ENCODE measurements at regions not wholly inside any gene's neighbourhood (a gene's known extent, or its start where the extent isn't known, plus 50 kb on each side); places are given as distances from the start of the nearest gene placed in this dataset.
"Not testable (repeated sequence)": the region's sequence is repeated elsewhere in the genome, so short reads cannot be mapped to it uniquely, and the experiment has no call there.

DNA sequence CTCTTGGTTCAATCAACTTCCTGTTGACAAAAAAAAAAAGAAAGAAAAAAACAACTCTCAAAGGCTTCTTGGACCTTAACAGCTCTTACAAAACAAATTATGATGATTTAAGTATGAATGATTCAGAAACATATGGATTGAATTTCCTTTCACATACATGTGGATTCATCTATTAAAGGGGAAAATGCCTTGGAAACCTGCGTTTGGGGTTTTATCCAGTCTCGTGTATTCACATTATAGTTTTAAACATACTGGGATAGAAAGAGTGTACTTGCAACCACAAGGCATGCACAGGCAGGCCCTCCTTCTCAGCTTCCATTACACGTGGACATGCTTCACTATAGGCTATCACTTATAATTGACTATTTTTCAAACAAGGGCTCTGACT, 286.7 kb downstream of the INHBA start:
- DNase-seq, result no peak

DNA sequence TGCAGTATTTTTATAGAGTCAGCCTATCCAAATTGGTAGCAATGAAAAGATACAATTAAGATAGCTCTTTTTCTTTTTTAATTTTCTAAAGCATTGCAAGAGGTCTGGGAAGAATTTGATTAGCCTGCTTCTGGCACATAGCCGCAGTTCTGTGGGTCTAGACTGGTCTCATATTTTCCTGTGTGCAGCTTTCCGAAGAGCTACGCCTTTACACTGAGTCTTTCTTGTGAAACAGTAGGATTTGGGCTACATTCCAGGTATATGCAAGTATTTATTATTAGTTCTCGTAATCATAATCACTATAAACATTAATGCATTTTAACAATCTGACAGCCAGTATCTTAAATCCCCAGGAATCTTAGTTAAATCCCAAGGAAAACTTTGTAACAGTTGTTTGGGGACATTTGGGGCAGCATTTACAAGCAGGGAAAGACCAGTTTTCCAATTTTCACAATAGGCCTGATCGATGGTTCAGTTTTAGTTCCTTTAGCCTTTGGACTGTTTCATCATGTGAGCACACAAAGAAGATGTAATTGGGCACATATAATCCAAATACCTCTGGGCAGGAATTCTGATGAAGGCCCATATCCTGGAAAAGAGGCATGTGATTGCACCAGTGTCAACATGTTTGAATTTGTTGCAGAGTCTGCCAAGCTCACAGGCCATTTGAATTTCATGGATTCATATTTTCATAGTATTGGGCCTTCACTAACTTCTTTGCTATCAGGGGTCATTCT, 287.3 kb downstream of the INHBA start:
- DNase-seq, result no peak

DNA sequence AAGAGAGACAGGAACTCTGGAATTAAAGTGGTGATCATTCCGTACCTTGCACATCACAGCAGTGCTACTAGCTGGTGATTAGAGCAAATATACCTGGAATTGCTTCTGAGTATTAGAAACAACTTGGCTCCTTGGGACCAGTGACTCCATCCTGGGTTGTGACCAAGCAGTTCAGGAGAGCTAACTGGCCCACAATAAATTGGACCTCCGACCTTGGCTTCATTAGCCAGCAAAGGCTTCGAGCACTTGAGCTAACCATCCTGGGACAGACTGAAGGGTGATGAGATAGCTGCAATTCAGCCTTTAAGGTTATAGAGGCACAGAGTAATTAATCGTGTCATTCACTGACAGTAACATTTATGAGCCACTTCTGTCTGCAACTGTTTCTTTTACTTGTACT, 287.8 kb downstream of the INHBA start:
- no peak for DNase-seq

DNA sequence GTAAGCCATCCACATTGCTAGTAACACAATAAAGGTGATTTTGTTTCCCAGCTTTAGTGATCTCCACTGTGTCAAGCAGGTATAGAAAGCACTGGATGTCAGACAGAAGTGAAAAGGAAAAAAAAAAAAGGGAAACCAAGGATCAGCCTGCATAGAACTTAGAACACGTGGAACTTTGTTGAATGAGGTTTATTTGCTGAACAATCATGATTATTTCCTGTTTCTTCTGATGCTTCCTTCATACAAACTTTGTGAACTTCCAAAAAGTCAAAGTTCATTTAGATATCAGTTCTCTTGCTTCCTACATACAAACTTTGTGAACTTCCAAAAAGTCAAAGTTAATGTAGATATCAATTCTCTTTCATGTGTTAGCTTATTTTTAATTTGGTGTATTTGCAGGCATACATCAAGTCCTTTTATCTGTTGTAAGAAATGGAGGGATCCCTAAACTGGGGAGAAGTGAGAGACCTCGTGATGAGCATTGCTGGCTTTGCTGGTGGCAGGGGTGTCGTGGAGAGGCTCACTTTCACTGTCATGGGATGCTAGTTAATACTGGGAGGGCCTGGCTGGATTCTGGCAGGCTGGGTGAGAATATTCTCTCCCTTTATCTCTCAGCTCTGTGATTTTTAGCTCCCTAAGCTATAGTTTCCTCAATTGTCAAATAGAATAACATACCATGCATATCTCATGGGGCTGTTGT, 298.4 kb downstream of the INHBA start:
- DNase-seq, result no peak

DNA sequence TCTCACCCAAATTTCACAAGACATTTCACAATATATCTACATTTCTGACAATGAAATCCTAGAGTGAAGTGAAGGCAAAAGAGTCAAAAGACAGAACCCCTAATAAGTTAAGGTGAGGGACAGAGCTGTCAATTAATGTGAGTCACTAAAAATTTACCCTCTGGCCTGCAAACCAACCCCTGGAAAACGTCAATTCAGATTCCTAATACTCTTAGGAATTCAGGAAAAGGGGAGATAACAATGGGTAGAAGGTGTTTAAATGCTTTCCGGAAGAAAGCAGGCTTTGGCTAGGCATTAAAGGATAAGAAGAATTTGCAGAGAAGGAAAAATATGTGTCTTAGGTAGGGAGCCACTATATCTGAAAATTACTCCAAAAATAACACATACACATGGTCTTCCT, 299.6 kb downstream of the INHBA start:
- no peak for DNase-seq

DNA sequence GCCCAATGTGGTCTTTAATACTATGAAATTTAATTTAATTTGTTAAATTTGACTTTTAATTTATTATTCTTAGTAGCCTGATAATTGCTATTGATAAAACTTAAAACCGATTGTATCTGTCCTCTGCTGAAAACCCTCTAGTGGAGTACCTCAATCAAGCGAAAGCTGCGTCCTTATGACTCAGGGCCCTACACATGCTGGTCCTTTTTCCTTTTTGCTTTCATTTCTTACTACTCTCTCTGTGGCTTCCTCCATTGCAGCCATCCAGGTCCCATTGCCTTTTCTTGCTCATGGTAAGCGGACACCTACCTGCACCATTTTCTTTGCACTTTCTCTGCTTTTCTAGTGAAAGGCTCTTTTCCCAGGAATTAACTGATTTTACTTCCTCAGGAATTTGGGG, 301.1 kb downstream of the INHBA start:
- DNase-seq, result no peak

DNA sequence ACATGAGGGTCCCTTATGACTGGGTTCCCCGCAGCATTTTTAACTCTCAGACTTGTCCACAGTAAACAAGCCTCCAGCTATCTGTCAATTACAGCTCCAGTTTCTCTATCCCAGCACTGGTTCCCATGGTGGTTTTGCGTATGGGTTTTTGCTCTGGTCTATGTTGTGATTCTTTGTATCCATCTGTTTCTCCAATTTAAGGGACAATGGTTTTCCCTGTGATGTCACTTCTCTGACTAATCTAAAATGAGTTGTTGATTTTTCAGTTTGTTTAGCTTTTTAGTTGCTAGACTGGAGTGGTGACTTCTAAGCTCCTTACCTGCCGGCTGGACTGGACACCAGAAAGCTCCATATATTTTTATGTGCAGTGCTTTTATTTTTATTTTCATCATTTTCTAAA, 303.7 kb downstream of the INHBA start:
- no peak for DNase-seq

DNA sequence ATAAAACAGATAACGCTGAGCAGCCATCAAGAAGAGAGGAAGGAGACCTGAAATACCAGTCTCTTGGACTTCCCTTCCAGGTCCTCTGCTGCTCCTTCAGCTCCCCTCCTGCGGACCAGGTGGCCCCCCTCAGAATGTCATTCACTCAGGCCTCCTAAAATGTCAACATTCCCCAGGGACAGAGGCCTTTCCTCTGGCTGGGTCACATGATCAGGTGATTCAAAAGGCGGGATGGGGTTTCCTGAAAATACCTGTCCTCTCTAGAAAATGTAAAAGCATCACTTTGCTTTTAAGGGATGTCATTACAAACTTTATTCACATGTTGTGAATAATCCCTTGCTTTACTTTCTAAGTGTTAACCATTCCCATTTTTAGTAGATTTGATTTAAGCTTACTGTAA, 311.1 kb downstream of the INHBA start:
- no peak for DNase-seq

DNA sequence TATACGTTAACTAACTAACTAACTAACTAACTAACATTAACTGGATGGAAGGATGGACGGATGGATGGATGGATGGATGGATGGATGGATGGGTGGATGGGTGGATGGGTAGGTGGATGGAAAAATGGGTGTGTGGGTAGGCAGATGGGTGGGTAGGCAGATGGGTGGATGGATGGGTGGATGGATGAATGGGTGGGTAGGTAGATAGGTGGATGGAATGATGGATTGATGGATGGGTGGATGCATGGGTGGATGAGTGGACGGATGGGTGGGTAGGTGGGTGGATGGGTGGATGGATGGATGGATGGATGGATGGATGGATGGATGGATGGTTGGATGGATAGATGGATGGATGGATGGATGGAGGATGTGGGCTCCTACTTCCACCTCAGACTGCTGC, 314.0 kb downstream of the INHBA start:
- DNase-seq, result not testable (repeated sequence)

DNA sequence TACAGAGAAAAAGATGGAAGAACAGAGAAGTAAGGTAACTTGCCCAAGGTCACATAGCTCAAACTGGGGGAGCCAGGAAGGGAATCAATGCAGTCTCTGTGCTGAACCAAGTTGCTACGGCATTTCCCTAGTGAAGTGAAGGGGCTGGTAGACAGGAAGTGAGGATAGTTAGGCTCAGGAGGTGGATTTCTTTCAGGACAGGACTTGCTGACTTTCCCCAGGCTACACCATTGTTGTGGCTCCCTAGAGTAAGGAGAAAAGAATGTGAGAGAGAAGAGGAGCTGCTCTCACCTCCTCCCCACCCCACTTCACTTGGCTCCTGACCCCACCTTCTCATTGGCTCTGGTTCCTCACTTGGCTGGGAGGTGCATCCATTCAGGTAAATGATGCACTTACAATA, 316.9 kb downstream of the INHBA start:
- no peak for DNase-seq

DNA sequence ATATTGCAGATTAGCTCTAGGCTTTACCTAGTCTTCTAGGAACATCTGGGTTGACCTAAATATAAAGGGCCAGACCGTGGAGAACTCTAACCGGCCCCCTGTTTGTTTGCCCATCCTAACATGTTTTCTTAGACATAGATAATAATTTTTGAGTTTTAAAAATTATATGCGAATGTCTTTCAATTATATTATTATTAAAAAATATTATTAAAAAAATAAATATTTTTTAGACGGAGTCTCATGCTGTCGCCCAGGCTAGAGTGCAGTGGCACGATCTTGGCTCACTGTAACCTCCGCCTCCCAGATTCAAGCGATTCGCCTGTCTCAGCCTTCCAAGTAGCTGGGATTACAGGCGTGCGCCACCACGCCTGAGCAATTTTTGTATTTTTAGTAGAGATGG, 318.5 kb downstream of the INHBA start:
- no peak for DNase-seq

DNA sequence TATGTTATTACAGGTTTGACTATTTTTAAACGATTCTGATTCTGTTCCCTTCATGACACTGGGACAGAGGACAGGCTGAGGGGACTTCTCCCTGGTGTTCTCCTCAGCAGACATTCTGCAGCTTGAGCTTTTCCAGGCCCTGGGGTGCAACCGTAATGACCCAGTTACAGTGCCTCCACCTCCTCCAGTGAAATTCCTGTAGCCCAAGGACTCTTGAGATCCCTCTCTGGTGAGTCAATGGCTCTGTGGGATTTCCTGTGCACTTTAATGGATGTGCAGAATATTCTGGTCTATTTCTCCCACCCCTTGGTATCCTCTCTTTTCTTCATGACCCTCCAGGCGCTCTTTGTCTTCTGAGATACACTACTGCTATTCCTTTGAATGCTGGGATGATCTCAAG, 319.3 kb downstream of the INHBA start:
- no peak for DNase-seq

DNA sequence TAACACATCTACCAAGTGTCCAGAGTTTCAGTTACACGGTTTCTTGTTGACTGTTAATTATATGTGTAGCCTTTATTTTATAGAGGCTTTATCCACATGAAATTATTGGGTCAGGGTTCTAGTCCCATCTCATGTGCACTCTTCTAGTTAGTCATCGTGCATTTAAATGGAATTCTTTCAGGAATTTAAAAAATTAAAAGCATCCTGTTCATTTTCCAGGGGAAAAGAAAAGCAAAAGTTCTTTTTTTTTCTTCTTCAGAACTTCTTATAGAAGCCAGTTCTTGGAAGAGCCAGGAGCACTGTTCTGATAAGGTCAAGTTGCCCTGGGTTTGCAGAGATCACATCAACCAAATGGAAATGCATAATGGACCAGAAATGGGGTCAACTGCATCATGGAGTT, 324.7 kb downstream of the INHBA start:
- DNase-seq, result no peak

DNA sequence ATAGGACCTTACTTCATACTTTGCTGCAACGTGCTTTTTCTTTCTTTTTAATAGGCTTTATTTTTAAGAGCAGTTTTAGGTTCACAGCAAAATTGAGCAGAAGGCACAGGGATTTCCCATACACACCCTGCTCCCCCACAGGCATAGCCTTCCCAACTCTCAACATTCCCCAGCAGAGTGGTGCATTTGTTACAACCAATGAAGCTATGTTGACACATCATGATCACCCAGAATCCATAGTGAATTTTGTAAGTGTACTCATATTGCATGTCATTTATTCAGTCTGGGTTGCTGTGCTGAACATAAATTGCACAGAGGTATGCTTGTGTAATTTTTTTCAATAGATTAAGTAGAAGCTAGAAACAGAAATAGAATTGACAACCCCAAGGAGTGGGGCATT, 327.3 kb downstream of the INHBA start:
- no peak for DNase-seq

DNA sequence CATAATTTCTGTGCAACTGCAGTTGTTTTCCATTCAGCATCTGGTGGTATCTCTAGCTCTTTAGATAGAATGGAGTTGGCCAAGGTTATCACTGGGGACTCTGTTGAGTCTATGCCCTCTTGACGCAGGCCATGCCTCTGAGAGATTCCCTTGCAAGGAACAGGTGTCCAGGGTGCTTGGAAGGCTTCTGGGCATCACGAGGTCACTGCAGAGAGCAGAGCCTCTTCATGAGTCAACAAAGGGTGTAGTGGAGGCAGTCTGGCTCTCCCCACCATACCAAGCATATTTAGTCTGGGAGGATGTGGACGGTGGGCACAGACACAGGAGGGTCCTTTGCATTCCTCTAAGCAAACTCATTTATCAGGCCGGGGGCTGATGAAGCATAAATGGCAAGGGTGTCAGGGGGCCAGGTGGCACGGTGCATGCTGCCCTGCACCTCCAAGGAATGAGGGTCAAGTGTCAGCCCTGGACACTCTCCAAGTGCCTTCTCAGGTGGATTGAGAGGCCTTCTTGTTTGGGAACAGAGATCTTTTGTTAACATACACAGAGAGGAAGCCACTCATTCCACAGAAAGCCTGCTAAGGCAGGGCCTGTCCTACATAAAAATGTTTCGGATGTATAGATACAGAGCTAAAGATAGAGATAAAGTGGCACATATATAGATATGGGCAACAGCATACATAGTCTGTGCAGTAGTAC, 328.6 kb downstream of the INHBA start:
- DNase-seq, result no peak

DNA sequence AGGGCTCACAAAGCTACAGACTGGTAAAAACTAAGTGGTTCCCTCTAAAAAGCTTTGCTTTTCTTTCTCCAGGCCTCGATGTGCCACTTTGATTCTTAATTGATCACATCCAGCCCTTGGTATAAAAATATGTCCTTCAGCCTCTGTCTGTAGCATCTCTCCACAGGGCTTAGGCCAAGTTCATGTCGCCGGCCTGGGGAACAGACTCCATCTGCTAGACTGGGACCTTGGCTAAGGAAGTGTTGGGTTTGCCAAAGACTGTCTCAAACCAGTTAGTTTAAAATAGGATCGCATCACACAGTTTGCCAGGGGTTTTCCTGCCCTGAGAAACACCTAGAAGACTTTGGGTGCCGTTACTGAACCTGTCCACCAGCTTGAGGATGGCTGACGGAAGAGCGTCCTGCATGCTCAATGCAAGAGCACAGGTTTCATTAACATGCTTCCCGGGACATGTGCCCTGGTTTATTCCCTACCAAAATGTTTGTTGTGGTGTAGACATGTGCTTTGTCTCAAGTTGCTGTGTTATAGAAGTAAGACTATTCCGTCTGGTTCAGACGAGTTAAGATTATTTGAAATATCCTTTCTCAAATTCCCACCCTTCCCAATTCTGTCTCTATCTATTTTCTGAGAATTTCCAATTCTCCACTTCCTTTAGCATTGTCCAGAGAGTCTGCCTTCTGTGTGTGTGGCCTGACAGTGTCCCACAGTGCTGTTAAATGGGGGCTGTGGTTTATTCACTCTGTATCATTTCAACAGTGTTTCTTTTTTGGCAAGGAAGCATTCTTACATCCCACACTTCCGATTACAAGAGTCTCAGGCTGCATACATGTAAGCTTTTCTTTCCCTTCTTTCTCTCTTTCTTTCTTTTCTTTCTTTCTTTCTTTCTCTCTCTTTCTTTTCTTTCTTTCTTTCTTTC, 334.7 kb downstream of the INHBA start:
- no peak for DNase-seq

DNA sequence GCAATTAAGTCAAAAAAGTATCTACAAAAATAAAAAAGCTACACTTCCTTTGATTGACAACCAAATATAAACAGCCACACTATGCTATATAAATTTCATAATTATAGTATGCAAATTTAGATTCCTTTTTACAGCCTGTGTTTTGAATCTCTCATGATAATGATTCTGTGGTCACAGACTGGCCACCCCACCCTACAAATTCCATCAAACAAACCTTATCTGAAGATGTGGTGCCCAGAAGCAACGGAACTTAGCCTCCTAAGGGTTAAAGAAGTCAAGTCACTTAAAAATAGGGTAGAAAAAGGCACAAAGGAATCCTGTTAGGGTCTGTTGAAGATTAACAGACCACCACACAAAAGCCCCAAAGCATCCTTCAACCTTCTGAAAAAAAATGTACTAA, 351.8 kb downstream of the INHBA start:
- DNase-seq, result no peak

DNA sequence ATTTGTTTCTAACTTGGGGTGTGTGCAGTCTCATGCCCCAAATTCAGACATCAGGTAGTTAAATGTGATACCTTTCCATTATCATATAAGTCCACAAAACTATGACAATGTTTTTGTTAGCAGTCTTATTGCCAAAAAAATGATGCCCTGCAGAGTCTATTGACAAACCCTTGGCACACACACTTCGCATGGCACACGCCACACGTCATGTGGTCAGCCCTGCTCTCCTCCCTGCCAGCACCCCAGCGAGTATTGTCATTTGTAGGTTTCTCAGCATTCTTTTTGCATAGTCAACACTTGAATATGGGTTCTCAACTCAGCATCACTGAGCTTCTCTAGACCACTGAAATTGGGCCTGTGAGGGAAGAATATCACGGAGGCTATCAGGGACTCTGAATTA, 356.0 kb downstream of the INHBA start:
- DNase-seq, result no peak

DNA sequence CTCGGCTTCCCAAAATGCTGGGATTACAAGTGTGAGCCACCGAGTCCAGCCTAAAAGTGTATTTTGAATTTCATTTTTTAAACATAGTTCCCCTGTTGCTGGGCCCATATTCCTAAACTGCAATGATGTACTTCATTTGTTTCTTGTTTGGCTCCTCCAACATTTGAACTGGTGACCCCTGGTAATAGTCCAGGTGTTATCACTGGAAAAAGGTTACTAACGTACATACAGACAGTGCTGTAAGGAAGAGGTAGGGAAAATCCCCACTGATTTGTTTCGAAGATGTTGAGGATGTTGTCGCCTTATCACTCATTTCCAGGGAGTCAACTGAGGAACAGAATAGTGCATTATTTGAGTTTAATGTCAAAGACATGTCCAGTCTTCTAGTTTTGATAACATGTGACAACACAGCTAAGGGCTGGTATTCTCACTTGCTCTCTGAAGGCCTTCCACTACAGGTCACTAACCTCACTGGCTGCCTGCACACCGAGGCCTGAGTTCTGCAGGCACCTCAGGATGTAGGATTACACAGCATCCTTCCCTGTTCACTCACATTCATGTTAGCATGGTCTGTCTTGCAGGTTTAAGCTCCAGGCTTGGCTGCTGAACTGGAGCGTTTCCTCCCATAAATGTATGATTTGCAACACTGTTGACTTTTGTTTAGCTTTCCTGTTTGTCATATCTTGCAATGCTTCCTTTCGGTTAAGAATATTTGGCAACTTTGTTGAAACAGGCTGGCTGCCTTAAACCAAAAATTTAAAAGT, 362.8 kb downstream of the INHBA start:
- DNase-seq, result no peak

DNA sequence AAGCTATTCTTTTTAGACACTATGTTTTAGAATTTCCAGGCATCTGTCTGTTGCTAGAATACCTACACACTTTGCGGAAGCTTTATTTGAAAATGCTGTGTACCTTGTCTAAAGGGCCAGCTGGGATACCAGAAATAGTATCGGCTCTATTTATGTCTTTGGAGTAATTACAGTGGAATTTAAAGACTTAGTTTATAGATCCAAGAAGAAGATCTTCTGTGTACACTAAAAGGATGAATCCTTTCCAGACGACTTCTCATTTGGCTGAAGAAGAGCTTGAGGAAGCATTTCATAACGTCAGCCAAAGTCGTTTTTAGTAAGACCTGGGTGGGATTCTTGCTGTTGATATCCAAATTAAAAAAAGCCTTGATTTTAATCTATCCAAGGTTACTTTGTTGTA, 365.9 kb downstream of the INHBA start:
- DNase-seq, result no peak

DNA sequence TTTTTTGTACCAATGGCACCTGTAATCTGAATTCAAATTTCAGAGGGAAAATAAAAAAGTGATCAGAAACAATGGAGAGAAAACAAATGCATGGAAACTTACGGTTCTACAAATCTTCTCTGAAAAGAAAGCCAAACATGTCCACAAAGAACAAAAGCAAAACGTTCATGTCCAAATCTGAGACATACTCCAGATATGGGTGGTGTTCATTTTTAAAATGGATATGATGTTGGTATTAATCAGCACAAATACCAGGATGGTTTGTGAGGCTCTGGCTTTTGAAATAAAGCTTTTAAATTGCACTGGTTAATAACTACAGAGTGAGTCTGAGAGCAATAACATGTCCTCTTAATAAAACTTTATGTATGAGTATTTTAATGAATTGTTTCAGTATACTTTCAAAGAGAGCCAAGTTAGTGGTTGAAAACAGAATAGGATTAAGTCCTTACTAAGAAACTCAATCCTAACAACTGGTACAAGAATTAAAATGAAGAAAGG, 366.4 kb downstream of the INHBA start:
- DNase-seq, result no peak

All from CD4-positive, alpha-beta T cell treated with Interleukin-15 for 1 hour (primary cell).